HG03139 (cell line): ENCODE measurements at regions not wholly inside any gene's neighbourhood (a gene's known extent, or its start where the extent isn't known, plus 50 kb on each side); places are given as distances from the start of the nearest gene placed in this dataset.

ENCODE experiments used
- ATAC-seq: cut with Tn5 transposase; IDR thresholded peaks from one replicate; pipeline ENCODE4 v1.9.1; 2021; ENCODE audit not compliant: unreplicated experiment

- no peak for ATAC-seq
Measured at GRCh38 chr5:124438903-124439281, 307.5 kb downstream of the ZNF608 start.

DNA sequence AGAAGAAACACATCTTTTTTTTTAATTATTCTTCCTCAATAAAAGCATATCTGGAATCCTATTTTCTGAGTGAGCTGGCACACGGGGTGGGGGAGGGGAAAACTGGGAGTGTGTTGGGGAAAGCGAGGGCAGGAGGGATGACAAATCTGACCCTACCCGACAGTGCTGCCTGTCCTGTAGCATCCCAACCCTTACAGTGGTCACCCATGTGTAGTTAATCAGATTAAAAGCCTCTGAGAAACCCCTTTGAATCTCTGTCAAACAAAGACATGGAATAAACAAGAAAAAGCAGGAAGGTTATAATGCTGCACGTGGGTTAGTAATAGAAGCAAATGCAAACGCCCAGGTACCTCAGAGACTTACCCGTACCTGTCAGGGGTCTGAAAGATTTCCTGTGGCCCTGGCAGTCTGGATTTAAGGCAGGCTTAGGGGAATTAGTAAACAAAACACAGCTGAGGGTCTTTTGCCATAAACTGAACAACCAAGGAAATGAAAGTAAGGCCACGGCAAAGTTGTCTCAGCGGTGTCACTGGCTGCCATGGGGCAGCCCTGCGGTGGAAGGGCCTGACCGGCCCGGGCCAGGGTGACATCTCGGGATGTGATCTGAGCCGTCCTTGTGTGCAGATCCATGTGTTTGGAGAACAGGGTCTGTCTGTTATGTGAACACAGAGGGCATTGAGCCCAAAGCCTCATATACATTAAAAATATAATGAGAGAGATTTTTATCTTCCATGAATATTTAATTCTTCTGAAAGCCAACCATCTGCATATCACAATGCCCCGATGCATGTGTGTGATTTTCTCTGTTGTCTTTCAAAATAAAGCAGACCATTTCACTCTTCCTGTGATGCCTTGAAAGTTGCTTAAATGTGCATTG lies 308.2 kb downstream of the ZNF608 start:
- no peak for ATAC-seq

- ATAC-seq: no peak
Measured at GRCh38 chr5:124436294-124436693, 310.1 kb downstream of the ZNF608 start.

- no peak for ATAC-seq
Measured at GRCh38 chr5:124433170-124433569, 313.3 kb downstream of the ZNF608 start.

DNA sequence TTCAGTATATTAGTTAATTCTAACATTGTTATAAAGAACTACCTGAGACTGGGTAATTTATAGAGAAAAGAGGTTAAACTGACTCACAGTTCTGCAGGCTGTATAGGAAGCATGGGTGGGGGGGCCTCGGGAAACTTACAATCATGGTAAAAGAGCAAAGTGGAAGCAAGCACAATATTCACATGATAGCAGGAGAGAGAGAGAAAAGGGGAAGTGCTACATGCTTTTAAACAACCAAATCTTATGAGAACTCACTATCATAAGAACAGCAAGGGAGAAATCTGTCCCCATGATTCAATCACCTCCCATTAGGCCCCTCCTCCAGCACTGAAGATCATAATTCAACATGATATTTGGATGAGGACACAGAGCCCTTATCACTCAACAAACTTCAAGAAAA lies 324.9 kb downstream of the ZNF608 start:
- no peak for ATAC-seq

DNA sequence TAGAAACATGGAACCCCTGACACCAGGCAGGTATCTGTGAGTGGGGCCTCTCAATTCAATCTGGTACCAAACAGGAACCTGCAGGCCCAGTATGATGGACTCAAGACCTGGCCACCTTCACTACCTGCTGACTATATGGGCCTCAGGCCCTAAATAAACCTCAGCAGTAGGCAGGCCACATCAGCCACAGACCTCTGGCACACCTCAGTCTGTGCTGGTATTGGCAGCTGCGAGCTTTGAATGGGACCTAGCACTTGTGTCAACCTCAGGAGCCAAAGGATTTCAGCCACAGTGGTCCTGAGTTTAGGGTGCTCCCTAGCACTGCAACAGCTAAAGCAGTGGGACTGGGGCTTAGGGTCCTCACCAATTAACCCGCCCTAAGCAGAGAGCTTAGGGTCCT lies 325.5 kb downstream of the ZNF608 start:
- ATAC-seq: no peak

DNA sequence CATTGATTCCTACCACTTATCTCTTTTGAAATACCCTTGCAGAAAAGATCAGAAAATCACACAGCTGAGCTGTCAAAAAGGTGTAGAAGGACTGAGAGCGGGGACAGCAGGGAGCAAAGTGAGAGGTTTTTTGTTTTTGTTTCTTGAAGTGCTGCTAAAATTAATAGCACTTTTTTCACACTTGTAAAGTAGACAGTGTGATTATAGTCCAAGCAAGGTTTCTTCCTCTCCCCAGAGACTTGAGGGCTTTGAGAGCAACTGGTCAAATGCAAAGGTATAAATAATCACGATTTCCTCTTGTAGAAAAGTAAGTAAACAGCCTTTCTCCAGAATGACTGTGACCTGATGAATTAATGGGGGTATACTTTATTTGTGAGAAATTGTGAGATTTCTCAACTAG lies 326.9 kb downstream of the ZNF608 start:
- no peak for ATAC-seq

DNA sequence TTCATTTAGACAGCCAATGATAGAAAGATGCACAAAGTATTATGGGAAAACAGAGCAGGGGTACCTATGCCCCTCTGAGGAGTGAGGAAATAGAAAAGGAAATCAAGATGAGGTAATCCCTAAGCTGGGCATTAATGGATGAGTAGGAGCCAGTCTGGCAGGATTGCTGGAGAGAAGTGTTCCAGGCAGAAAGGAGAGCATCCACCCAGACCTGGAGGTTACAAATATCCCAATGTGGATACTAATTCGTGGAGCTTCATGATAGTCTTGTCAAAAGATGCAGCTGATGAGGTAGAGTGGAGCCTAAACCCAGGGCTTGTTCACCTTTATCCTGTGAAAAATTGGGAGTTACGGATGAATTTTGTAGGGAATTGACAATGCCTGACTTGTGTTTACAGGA lies 328.0 kb downstream of the ZNF608 start:
- ATAC-seq: no peak

DNA sequence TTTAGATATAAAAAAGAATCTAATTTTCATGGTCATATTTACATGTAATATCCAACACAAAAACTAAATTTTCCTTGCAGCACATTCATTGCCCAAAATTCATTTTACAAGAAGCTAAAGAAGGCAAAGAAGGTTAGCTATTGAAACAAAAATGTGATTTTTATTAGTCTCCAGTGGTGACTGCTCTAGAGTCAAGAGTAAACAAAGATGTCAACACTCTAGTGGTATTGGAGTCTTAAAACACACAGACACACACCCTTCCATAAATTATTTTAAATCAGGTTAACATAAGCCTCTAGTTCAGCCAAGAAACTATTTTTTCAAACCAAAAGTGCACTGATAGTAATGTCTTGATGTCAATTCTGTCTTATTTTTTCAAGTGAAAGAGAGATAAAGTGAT lies 329.2 kb downstream of the ZNF608 start:
- no peak for ATAC-seq

DNA sequence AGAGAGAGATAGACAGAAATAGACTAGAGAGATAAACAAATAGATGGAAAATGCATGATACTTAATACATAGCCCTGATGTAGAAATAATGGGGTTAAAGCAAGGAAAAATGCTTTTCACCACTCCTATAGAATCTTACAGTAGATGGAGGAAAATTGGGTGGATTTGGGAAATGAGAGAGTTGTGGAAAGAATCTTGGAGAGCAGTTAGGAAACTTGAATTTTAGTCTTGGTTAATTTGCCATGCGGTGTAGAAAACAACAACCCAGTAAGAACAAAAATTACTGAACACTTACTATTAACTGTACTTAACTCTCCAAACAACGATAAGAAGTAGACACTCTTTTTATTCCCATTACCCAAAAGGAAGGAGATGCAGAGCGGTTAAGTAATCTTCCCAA lies 329.8 kb downstream of the ZNF608 start:
- ATAC-seq: no peak

DNA sequence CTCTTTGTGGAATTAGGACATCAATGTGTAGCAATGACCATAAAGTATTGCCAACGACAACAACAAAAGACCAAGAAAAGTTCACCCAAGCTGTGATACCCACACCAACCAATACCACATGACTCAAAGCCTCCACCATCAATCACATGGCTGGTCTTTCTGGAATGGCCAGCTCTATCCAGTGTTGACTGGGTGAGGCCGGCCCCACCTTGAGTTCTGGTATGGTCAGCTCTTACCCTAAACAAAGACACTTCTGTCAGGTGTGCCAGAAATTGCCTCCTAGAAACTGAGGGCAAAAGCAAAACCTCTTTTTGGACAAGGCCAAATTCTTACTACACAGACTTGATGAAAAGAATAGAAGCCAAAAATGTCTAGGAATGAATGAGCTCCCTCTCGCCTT lies 331.5 kb downstream of the ZNF608 start:
- no peak for ATAC-seq

GRCh38 chr5:124410539-124411488 lies 335.6 kb downstream of the ZNF608 start:
- peak; percentile 89 for ATAC-seq

GRCh38 chr5:124408738-124409453 lies 337.5 kb downstream of the ZNF608 start:
- ATAC-seq: no peak

DNA sequence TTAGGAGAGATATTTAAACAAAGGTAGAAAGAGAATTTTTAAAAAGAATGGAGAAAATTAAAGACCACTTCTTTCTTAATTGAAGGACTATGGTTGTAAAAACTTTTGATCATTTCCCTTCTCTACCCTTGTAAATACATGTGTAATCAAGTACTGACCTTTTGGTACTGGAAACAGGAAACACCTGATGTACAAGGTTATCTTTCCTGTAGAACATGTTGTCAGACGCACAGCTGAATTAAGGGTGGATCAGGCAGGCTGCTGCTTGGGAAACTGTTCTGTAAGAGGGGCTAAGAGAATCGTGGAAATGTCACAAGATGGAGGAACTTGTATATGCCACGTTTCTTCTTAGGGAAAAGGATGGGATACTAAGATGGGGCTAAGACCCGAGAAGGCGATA lies 341.6 kb downstream of the ZNF608 start:
- no peak for ATAC-seq

- ATAC-seq: no peak
Measured at GRCh38 chr5:124403281-124403680, 343.2 kb downstream of the ZNF608 start.

- no peak for ATAC-seq
Measured at GRCh38 chr5:124402144-124402581, 344.3 kb downstream of the ZNF608 start.

DNA sequence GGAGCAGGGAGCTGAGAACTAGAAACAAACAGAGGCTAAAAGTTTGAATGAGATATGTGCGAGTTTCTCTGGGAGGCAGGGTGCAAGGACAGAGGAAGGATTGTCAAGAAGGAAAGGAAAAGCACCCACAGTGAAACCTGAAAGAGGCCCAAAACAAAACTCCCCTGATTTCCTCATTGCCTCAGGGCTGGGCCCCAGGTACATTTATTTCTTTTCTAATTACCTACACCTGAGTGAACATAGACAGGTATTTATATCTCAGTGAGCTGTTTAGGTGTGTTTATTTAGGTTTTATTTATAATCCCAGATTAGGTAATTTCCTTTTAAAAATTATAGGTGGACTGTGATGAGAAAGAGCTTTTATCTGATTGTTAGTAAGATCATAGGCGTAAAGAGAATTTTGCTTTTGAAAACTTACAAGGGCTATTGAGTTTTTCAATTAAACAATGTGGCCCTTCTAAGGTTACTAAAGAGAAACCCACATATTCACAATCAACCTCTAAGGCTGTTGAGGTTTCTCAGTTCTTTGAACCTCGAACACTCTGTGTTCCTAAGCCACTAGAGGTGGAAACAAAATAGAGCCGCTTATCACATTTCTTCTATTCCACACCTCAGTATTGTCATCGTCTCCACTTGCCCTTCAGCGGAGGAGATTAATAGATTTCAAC lies 344.8 kb downstream of the ZNF608 start:
- ATAC-seq: no peak

DNA sequence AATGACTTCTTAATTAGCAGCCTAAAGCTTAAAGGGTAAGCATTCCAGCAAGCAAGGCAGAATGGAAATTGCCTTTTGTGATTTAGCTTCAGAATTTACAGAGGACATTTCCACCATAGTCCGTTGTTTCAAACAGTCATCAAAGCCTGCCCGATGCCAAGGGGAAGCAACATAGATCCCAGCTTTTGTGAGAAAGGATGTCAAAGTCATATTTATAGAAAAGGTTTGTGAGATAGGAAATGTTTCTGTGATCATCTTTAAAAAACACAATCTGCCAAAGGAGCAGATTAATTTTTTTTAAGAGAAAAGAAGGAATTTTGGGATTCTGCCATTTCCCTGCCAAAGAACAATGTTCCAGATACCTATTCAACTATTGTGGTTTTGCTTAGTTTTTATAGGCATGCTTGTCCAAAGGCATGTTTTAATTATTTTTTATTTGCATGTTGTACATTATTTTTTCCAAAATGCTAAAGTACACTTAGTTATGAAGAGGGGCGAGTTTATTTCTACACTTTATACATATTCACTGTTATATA lies 346.9 kb downstream of the ZNF608 start:
- ATAC-seq: no peak

- no peak for ATAC-seq
Measured at GRCh38 chr5:124398460-124398859, 348.0 kb downstream of the ZNF608 start.

- no peak for ATAC-seq
Measured at GRCh38 chr5:124397317-124397716, 349.1 kb downstream of the ZNF608 start.
